ENCODE measurements at regions not wholly inside any gene's neighbourhood (a gene's known extent, or its start where the extent isn't known, plus 50 kb on each side); places are given as distances from the start of the nearest gene placed in this dataset.

DNA sequence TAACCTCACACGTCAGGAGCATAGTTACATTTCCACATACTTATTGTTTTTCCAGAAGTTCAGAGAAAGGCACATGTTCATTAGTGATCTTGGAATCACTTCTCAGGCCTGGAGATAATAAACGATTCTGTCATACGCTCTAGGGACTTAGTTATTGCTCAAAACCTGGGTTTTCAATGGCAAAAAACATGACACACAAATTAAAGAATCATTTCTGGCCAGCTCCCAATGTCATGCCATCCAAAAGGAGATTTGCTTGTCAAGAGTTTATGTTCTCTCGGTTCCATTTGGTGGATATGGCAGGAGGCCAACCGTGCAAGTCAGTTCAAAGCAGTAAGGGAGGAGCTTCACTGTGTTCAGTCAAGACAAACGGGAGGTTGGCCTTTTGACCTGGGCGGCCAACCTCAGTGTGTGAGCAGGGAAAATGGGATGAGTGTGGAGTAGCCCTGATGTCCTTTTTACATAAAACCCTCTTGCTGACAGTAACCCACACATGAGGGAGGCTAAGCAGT lies 123.4 kb downstream of the NXNL2 start:
- TF ChIP-seq, protein P1, sequence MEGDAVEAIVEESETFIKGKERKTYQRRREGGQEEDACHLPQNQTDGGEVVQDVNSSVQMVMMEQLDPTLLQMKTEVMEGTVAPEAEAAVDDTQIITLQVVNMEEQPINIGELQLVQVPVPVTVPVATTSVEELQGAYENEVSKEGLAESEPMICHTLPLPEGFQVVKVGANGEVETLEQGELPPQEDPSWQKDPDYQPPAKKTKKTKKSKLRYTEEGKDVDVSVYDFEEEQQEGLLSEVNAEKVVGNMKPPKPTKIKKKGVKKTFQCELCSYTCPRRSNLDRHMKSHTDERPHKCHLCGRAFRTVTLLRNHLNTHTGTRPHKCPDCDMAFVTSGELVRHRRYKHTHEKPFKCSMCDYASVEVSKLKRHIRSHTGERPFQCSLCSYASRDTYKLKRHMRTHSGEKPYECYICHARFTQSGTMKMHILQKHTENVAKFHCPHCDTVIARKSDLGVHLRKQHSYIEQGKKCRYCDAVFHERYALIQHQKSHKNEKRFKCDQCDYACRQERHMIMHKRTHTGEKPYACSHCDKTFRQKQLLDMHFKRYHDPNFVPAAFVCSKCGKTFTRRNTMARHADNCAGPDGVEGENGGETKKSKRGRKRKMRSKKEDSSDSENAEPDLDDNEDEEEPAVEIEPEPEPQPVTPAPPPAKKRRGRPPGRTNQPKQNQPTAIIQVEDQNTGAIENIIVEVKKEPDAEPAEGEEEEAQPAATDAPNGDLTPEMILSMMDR (IDR thresholded peaks at IDR 0.05; ENCODE audit: insufficient read depth, low read length, poor library complexity, severe bottlenecking) = no peak
- TF ChIP-seq EZH2phosphoT487 (conservative IDR thresholded peaks at IDR 0.05; ENCODE audit: low read length) = no peak

Data from SU-DHL-6 (cell line).